ENCODE measurements at regions not wholly inside any gene's neighbourhood (a gene's known extent, or its start where the extent isn't known, plus 50 kb on each side); places are given as distances from the start of the nearest gene placed in this dataset.

DNA sequence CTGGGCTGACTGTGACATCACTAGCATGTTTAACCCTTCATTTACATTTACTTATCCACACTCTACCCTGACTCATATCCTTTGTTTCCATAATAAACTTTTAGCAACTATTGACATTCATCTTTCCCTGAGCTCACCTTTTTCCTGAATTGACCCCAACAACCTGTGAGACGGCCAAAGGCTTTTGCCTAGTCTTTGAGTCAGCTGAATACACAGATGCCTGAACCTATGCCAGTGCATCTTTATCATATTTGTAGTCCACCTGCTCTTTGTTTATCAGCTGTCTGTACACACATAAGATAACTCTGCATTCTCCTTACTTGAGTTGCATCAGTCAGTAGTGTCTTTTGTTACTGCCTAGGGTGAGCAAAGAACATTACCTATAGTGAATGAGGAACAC lies 128.5 kb upstream of the HMHB1 start:
- BruUV-seq (replicated peaks): no TSS peak
- TF ChIP-seq PAWR (CRISPR knock-in tag; IDR thresholded peaks at IDR 0.05; ENCODE audit: borderline replicate concordance) (no peak), SIN3A (IDR thresholded peaks at IDR 0.05; ENCODE audit: borderline replicate concordance, low read depth, low read length) (no peak), PITX1 (CRISPR knock-in tag; IDR thresholded peaks at IDR 0.05) (no peak), HDAC1 (CRISPR knock-in tag; IDR thresholded peaks at IDR 0.05) (no peak), ZNF382 (CRISPR knock-in tag; IDR thresholded peaks at IDR 0.05; ENCODE audit: borderline replicate concordance) (no peak), GABPA (IDR thresholded peaks at IDR 0.05; ENCODE audit: low read depth, low read length) (no peak), GABPA (CRISPR knock-in tag; IDR thresholded peaks at IDR 0.05; ENCODE audit: low read depth) (0 out of 2 replicates have a peak, but pooled peaks have one; percentile 11), ZNF674 (CRISPR knock-in tag; IDR thresholded peaks at IDR 0.05; ENCODE audit: low read depth) (no peak), ZNF234 (CRISPR knock-in tag; conservative IDR thresholded peaks at IDR 0.05) (no peak), JUNB (CRISPR knock-in tag; IDR thresholded peaks at IDR 0.05; ENCODE audit: borderline replicate concordance) (no peak), NFE2 (CRISPR knock-in tag; IDR thresholded peaks at IDR 0.05) (no peak), ZNF383 (CRISPR knock-in tag; IDR thresholded peaks at IDR 0.05; ENCODE audit: borderline replicate concordance) (no peak), ZFP36L2 (CRISPR knock-in tag; IDR thresholded peaks at IDR 0.05) (no peak), KMT2B (CRISPR knock-in tag; IDR thresholded peaks at IDR 0.05) (no peak), NFYC (CRISPR knock-in tag; IDR thresholded peaks at IDR 0.05) (no peak), NCOR1 (IDR thresholded peaks at IDR 0.05; ENCODE audit: borderline replicate concordance, low read length) (no peak)
- TF ChIP-seq, protein P1, sequence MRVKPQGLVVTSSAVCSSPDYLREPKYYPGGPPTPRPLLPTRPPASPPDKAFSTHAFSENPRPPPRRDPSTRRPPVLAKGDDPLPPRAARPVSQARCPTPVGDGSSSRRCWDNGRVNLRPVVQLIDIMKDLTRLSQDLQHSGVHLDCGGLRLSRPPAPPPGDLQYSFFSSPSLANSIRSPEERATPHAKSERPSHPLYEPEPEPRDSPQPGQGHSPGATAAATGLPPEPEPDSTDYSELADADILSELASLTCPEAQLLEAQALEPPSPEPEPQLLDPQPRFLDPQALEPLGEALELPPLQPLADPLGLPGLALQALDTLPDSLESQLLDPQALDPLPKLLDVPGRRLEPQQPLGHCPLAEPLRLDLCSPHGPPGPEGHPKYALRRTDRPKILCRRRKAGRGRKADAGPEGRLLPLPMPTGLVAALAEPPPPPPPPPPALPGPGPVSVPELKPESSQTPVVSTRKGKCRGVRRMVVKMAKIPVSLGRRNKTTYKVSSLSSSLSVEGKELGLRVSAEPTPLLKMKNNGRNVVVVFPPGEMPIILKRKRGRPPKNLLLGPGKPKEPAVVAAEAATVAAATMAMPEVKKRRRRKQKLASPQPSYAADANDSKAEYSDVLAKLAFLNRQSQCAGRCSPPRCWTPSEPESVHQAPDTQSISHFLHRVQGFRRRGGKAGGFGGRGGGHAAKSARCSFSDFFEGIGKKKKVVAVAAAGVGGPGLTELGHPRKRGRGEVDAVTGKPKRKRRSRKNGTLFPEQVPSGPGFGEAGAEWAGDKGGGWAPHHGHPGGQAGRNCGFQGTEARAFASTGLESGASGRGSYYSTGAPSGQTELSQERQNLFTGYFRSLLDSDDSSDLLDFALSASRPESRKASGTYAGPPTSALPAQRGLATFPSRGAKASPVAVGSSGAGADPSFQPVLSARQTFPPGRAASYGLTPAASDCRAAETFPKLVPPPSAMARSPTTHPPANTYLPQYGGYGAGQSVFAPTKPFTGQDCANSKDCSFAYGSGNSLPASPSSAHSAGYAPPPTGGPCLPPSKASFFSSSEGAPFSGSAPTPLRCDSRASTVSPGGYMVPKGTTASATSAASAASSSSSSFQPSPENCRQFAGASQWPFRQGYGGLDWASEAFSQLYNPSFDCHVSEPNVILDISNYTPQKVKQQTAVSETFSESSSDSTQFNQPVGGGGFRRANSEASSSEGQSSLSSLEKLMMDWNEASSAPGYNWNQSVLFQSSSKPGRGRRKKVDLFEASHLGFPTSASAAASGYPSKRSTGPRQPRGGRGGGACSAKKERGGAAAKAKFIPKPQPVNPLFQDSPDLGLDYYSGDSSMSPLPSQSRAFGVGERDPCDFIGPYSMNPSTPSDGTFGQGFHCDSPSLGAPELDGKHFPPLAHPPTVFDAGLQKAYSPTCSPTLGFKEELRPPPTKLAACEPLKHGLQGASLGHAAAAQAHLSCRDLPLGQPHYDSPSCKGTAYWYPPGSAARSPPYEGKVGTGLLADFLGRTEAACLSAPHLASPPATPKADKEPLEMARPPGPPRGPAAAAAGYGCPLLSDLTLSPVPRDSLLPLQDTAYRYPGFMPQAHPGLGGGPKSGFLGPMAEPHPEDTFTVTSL (CRISPR knock-in tag; IDR thresholded peaks at IDR 0.05; ENCODE audit: borderline replicate concordance): peak; percentile 20; the same call in 1 of the 2 replicates
- TF ChIP-seq, protein P2, sequence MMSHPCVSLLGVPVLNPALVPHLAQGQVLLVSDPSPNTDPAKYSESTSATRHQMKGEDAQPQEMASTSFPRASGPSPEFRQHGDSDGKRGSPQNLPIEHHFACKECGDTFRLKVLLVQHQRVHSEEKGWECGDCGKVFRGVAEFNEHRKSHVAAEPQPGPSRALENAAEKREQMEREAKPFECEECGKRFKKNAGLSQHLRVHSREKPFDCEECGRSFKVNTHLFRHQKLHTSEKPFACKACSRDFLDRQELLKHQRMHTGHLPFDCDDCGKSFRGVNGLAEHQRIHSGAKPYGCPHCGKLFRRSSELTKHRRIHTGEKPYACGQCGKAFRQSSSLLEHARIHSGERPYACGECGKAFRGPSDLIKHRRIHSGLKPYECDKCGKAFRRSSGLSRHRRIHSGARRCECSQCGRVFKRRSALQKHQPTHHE (CRISPR knock-in tag; IDR thresholded peaks at IDR 0.05; ENCODE audit: borderline replicate concordance): no peak
- TF ChIP-seq, protein P3, sequence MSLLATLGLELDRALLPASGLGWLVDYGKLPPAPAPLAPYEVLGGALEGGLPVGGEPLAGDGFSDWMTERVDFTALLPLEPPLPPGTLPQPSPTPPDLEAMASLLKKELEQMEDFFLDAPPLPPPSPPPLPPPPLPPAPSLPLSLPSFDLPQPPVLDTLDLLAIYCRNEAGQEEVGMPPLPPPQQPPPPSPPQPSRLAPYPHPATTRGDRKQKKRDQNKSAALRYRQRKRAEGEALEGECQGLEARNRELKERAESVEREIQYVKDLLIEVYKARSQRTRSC (CRISPR knock-in tag; IDR thresholded peaks at IDR 0.05; ENCODE audit: low read depth): no peak
- TF ChIP-seq, protein P4, sequence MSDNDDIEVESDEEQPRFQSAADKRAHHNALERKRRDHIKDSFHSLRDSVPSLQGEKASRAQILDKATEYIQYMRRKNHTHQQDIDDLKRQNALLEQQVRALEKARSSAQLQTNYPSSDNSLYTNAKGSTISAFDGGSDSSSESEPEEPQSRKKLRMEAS (IDR thresholded peaks at IDR 0.05): no peak

More for the DNA sequence above, 128.5 kb upstream of the HMHB1 start:
- ATAC-seq (no peak), DNase-seq (ENCODE audit: low spot score) (peak; percentile 50), FAIRE-seq (no peak)
- no peak overlapping the region for H3K4me2 ChIP-seq (ENCODE audit: low read depth, low read length)
- ChIA-PET POLR2A (interaction anchor here (1.2 to 1.8 kb wide), 4 partner anchors 10 to 54 kb away, joined by 3 to 9 read pairs (median 3); no protein-coding TSS in a partner anchor), CTCF (ENCODE audit: low intra/inter-chr PET ratio, low total read pairs) (no interaction called here)
- peaks cover 47% of the 10 kb centered on the region for H3K4me1 ChIP-seq (ENCODE audit: insufficient read depth, low read length)
- 4% methylated on average over 1 of the region's 1 CpG for WGBS (ENCODE audit: low lambda C conversion rate)
- peaks cover 0 to 3% of the 10 kb centered on the region in 2 experiments; a peak in 1 of 5 replicates for H3K27me3 ChIP-seq (ENCODE audit: control insufficient read depth in 1 of 2, insufficient read depth in 2 of 2, low read length in 2 of 2)
- no peaks in the 10 kb centered on the region for H3K36me3 ChIP-seq (replicated peaks in 1 of 2; ENCODE audit: control insufficient read depth in 1 of 2, insufficient read depth in 2 of 2, low read length in 2 of 2)
- in situ Hi-C loops (cut with HindIII; ENCODE audit: extremely low pct_ligation_motif_present, low pct_unique_long_range_greater_than_20kb): no loop called here
- intact Hi-C loops (cut with micrococcal nuclease; ENCODE audit: unreplicated experiment): loop anchor here (10.0 kb wide), 2 partner anchors 89 to 759 kb away; no protein-coding TSS in a partner anchor
- H3K9me3 ChIP-seq (ENCODE audit: low read length): no peaks in the 10 kb centered on the region
- no peak overlapping the region for H3K9ac ChIP-seq (ENCODE audit: insufficient read depth, low read depth, low read length)
- no peak overlapping the region for H3K4me3 ChIP-seq (replicated peaks in 1 of 3; ENCODE audit: insufficient read depth in 1 of 3, low read depth in 2 of 3, low read length in 3 of 3)
- H3K79me2 ChIP-seq (ENCODE audit: insufficient read depth, low read length): no peaks in the 10 kb centered on the region
- no peak overlapping the region for H3K27ac ChIP-seq (ENCODE audit: extremely low read length, insufficient read depth, low read length)
- no peaks in the 10 kb centered on the region for H4K20me1 ChIP-seq (ENCODE audit: insufficient read depth, low read length)
- H2AFZ ChIP-seq (ENCODE audit: low read length): no peak overlapping the region

Measured in HepG2 (cell line).